Epidermal melanocyte (primary cell): ENCODE measurements at regions not wholly inside any gene's neighbourhood (a gene's known extent, or its start where the extent isn't known, plus 50 kb on each side); places are given as distances from the start of the nearest gene placed in this dataset.

ENCODE experiments used
- DNase-seq: peaks from one replicate; pipeline ENCODE4 v3.0.0; 2011; ENCODE audit warnings: low spot score; ENCODE audit not compliant: insufficient read length

DNA sequence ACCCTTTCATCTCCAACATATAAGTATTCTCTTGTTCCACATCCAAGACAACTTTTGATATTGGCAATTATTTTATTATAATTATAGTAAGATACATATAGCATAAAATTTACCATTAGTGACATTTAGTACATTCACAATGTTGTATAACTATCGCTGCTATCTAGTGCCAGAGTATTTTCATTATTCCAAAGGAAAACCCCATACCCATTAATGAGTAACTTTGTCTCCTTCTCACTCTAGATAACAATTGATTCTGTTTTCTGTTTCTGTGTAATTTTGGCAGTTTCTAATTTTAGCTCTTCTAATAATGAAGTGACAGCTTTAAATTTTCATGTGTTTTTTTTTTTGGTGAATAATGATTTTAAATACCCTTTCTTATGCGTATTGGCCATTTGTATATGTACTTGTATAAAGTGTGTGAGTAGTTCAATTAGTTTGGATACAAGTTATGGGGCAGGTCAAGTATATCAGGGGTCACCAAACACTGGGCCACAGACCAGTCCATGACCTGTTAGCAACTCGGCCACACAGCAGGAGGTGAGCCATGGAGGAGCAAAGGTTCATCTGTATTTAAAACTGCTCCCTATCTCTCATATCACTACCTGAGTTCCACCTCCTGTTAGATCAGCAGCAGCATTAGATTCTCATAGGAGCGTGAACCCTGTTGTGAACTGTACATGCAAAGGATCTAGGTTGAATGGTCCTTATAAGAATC, 97.2 kb upstream of the SYT1 start:
- DNase-seq = no peak

DNA sequence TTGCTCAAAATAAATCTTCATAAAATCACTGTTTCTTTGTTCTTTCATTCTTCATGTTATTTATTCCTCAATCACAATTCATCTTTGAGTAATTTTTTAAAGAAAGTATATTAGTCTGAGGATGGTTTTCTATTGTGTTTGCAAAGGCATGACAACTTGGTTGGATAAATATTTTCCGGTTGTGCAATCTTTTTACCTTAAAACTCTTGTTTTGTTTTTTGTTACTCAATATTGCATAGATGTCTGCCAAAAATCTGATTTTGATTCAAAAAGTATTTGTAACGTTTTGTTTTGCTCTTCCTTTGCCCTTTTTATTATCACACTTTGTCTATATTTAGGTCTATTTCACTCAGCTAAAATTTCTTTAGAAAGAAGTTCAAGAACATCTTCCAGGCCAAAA, 86.2 kb upstream of the SYT1 start:
- DNase-seq = no peak

DNA sequence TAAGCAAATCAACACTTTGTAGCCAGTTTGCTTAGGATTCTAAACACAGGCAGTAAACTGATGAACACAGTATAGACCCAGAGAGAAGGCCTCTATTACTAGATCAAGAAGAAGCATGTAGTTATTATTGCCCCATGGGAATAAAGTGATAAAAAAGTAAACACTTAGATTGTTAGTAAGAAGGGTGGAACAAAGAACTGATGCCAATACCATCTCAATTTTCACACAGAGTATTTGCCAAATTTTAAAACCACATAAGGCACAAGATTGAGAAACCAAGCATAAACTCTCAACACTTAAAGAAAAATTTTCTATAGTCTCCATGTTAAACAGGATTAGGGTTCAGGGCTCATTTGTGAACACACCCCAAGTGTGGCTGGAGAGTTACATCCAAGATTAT, 77.0 kb upstream of the SYT1 start:
- DNase-seq = no peak

DNA sequence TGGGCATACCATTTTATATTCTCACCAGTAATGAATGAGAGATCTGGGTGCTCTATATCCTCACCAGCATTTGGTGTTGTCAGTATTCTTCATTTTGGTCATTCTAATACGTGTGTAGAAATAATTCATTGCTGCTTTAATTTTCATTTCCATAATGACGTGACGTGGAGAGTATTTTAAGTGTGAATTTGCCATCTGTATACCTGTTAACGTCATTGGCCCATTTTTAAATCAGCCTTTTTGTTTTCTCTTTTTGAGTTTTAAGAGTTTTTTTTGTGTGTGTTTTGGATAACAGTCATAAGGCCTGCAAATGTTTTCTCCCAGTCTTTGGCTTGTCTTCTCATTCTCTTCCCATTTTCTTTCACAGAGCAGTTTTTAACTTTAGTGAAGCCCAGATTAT, 74.4 kb upstream of the SYT1 start:
- DNase-seq = no peak

DNA sequence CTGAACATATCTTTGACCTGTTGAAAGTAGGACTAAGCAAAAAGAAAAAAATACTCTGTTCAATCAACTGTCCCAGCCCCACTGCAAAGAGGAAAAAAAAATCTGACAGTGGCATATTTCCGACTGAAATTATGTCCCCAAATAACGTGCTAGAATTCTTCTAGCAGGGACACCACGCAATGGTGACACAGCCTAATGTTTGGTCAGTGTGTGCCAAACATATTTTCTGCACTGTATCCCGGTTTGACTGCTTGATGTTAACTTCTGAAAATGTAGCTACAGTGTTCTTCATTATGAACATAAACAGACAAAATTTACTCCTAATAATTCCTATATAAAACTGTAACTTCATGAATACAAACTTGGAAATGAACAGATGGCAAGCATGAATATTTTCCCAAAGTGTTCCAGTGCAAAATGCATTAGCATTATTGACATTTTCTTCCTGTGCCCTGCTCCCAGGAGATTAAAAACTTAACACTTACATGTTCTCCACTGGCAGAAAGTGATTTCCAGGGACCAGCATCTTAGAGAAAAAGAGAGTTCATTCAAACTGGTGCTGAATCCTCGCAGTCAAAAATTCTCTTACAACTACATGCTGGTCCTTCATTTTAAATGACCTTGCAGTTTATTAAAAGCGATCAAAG, 72.4 kb upstream of the SYT1 start:
- DNase-seq = no peak

DNA sequence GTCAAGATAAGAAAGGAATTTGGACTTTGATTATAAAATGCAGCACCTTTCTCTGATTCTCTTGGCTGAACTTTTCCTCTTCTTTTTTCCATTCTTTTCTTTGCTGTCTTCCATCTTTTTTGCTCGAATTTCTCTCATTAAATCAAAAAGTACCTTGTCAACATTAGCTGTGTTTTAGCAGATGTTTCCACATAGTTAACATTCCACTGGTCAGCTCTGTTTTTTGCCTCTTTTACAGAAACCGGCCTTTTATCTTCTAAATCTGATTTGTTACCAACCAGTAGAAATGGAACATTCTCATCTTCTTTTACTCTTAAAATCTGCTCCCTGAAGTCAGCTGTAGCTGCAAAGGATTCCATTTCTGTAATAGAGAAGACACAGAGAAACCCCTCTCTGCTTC, 71.1 kb upstream of the SYT1 start:
- no peak for DNase-seq

DNA sequence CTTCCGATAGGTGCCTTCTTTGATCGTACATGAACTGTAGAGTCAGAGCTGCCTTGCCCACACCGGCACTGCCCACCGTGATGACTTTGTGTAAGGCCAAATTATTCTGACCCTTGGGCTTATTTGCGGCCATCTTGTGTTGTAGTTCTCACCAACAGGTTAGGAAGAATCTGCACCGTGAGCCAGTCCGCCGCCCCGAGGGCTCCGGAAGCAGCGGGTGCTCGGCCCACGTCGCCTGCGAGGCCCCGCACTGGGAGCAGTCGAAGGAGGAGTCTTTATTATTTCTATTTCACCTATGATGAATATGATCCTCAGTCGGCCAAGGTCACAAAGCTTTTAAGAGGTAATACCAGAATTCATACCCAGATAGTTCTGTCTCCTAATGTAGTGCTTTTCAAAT, 70.6 kb upstream of the SYT1 start:
- no peak for DNase-seq

DNA sequence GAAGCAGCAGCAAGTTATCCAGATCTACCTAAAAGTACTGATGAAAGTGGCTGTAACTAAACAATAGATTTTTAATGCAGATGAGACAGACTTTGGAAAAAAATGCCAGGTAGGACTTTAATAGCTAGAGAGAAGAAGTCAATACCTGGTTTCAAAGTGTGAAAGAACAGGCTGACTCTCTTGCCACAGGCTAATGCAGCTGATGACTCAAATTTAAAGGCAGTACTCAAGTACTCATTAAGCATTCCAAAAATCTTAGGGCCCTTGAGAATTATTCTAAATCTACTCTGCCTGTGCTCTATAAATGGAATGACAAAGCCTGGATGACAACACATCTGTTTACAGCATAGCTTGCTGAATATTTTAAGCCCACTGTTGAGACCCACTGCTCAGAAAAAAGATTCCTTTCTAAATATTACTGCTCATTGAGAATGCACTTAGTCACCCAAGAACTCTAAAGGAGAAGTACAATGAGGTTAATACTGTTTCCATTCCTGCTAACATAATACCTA, 68.6 kb upstream of the SYT1 start:
- no peak for DNase-seq

DNA sequence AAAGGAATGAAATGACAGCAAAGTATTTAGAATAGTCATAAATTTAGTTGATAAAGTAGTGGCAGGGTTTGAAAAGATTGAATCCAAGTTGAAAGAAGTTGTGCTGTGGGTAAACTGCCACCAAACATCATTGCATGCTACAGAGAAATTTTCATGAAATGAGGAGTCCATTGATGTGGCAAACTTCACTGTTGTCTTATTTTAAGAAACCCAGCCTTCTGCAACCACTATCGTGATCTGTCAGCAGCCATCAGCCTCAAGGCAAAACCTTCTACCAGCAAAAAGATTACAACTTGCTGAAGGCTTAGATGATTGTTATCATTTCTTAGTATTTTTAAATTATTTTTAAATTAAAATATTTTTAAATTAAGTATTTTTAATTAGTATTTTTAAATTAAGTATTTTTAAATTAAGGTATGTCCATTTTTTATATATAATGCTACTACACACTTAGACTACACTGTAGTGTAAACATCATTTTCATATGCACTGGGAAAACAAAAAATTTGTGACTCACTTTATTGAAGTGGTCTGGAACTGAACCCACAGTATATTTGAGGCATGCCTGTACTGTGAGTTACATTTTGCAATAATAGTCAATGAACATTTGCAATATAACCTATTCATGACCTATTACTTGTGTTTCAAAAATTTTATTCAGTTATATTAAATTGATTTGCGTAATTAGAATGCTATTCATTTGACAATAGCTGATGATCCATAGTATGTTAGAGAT, 67.2 kb upstream of the SYT1 start:
- no peak for DNase-seq

DNA sequence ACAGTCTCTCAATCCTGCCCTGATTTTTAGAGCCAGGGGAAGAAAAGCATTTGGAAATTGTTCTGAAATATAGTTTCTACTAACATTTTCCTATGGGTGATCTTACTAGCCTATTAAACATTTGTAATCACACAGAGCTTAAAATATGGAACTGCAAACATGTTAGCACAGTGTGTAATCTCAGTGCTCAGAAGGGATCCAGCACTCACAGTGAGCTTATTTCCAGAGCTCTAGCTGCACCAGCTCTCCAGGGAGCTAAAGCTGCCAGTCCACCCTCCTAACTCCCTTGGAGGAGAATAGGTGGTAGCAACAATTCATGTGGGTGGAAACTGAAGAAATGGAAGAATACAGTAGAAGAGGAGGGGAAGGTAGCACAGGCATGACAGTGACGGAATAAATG, 64.9 kb upstream of the SYT1 start:
- DNase-seq = no peak

DNA sequence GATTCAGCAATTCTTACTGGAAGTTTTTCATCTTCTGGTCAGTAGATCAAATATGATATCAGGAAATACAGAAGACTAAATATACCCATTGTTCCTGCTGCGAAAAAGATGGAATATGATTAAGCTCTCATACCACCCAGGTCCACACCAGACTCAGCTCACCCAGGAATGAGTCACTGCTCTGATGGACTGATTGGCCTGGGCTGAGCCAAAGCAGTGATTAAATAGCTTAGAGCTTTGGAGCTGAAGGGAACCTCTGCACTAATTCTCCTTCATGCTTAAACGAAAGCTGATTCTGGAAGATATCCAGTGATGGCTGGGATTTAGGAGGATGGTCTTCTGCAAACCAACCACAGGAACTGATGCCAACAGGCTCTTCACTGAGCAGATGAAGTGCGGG, 62.0 kb upstream of the SYT1 start:
- no peak for DNase-seq

DNA sequence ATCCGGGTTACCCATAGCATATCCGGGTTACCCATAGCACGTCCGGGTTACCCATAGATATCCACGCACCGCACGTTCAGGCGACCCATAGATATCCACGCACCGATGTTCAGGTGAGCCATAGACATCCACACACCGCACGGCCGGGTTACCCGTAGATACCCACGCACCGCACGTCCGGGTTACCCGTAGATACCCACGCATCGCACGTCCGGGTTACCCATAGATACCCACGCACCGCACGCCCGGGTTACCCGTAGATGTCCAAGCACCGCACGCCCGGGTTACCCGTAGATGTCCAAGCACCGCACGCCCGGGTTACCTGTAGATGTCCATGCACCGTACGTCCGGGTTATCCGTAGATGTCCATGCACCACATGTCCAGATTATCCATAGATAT, 60.3 kb upstream of the SYT1 start:
- no peak for DNase-seq
